GM19452 (cell line): ENCODE measurements at regions not wholly inside any gene's neighbourhood (a gene's known extent, or its start where the extent isn't known, plus 50 kb on each side); places are given as distances from the start of the nearest gene placed in this dataset.

Experiments used
- ATAC-seq: cut with Tn5 transposase; IDR thresholded peaks from one replicate; pipeline ENCODE4 v1.9.1; 2021; ENCODE audit not compliant: unreplicated experiment

DNA sequence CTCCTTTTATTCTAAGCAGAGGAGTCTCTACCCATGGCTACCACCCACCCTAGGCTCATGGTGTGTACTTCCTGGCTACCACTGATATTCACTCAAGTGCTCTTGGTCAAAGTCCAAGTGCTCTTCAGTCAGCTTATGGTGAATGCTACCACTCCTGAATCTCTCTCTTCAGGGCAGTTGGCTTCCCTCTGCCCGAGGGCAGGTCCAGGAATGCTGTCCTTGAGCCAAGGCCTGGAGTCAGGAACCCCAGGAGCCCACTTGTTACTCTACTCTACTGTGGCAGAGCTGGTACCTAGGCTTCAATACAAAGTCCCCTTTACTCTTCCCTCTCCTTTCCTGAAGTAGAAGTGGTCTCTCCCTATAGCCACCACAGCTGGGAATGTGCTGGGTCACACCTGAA lies 226.0 kb downstream of the DIPK2A start:
- ATAC-seq: no peak

DNA sequence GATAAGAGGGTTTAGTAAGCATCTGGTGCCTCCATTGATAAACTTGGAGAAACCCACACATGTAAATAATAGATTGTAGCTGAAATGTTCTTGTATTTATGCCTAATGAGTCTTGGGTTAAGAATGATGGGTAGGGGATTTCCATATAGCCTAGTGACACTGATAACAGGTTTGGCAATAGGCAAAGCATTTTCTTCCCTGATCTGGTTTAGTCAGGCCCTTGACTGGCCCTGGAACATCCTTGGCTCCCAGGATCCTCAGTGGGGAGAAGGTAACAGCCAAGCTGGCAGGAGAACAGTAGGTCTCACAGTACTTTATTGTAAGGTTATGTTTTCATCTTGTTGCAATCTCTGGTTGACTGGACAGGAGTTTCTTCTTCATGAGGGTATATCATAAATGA lies 228.4 kb downstream of the DIPK2A start:
- ATAC-seq: no peak

DNA sequence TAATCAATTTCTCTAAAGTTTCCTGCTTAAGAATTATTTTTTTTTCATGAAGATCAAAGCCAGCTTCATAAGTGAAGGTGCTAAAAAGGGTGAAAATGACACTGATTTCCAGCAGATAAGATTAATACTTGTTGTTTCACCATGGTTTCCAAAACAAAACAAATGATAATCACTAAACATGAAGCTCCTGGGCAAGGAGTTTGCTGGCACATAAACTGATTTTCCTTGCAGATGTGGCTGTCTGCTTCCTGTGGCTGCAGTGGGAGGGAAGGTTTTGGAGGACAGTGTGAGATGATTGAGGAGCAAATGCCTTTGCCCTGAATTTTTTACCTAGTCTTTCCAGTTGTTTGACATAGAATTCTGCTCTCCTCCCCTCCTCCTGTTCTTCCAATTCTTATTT lies 228.8 kb downstream of the DIPK2A start:
- ATAC-seq: no peak

DNA sequence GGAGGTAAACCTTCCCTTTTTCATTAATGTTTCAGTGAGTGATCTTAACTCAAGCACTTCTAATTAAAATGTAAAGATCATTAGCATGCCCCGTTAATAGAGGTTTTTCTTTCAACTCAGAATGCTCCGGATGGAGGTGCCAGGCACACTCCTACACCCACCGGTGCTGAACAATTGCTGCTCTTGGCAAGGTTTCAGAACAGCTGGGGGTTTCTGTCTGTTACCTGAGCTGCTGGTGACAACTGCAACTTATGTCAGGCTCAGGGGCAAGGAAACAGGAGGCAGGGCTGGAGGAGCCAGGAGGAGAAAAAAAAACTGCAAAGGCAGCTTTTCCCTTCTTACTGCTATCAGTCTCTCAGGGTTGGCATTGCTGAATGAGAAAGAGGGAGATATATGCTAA lies 250.1 kb downstream of the DIPK2A start:
- ATAC-seq: no peak

DNA sequence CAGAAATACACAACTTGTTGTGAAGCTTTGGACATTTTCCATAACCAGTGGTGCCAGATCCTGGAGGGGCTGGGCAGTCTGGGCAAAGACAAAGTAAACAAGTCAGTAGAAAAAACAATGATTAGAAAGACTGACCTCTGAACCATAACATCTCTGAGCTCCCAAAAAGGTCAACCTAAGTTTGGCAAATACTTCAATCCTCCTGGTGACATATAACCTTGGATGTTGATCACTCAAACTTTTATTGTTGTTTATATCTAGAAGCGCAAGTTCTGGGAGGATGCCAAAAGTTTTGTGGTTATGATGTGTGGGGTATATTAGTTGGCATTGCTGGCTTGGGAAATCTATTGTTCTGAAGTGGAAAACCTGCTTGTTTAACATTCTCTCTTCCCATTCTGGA lies 257.7 kb downstream of the DIPK2A start:
- no peak for ATAC-seq

DNA sequence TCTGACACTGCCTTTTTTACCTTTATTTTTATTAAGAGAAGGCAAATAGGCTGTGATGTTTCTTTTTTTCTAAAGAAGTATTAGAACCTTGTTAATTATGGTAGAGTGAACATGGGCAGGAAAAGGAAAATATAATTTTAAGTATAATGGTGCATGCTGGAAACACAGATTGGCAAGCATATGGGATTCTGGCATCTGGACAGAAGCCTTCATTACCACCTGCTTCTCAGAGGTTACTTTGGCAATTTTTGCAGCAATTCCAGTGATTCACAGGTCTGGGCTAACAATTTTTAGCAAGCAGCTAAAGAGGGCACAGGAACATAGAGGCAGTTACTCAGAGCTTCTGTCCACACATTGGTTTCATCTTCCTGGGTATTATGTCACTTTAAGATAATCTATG lies 258.3 kb downstream of the DIPK2A start:
- no peak for ATAC-seq

DNA sequence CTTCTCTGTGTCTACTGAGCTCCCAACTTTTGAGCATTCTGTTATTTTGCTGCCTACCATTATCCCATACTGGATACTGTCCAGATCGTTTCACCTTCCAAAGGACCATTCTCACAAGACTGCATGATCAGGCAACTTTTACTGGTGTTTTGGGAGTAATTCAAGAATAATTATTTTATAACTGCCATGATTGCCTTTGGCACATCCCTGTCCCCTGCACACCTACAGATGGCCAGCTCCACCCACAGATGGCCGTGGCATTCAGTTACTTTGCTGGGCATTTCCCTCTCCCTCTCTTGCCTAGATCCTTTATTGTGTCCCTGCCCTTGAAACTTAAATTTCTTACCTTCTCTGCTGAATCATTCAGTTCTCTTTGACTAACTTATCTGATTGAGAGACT lies 263.9 kb downstream of the DIPK2A start:
- no peak for ATAC-seq

DNA sequence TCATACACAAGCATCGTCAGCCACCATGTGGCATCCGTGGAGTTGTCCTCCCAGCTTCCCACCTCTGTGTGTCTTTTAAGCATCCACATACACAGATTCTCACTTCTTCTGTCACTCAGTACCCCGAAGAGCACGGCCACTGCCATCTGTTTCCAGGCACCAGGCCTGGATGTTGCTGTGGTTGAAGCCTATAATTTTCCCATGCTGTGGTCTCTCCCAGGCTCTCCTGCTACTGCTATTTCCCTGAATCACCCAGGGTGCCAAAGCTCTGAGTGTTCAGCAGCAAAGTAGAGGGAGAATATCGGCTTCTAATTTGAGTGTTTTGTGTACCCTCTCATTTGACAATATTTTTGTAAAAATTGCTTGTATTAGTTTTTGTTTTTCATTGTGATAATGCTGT lies 265.7 kb downstream of the DIPK2A start:
- ATAC-seq: no peak

DNA sequence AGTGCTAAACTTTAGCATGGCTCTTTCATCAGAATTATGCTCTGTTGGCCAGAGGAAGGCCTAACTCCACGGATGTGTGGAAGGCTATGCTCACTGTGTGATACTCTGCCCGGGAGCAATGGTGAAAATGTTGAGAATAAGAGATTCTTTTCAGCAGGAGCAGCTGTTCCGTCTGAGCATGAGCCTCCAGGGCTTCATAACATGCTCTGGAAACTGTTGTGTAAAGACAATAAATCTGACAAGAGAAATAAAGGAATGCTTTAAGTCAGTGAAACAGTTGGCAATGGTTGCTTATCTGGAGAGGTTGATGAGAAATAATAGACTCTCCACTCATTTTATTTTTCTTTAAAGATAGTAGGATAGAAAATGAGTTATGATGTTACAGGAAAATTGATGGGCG lies 269.8 kb downstream of the DIPK2A start:
- no peak for ATAC-seq

DNA sequence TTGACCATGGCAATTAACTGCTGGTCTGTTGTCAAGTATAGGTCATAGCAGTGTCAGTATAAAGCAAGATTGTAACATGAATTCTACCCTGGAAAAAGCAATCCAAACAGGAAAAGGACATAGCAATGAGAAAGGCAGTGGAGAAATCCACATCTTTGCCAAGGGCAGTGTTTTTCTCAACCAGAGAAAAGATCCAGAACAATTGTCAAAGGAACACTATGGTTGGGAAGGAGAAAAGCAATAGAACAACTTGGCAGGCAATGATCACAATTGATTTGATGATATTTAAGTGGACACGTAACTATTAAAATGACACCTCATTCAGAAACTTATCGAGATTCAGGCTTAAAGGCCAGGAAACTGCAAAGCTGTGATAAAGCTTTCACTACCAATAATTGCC lies 271.1 kb downstream of the DIPK2A start:
- no peak for ATAC-seq

DNA sequence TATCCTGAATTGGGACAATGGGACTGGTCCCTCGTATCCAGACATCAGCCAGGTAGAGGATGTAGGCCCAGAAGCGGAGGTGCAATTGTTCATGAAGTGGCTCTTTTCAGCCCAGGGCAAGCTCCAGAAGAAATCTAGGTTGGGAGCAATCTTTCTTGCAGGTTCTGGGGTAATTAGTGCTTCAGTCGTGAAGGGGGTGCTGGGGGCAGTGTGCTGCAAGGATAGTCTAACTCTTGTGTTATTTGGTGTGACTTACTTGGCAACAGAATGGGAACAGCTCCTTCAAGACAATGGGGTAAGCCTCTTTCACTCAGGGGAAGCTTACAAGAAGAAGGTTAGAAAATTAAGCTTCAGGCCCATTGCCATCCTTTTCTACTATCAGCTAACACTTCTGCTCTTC lies 273.0 kb downstream of the DIPK2A start:
- no peak for ATAC-seq

DNA sequence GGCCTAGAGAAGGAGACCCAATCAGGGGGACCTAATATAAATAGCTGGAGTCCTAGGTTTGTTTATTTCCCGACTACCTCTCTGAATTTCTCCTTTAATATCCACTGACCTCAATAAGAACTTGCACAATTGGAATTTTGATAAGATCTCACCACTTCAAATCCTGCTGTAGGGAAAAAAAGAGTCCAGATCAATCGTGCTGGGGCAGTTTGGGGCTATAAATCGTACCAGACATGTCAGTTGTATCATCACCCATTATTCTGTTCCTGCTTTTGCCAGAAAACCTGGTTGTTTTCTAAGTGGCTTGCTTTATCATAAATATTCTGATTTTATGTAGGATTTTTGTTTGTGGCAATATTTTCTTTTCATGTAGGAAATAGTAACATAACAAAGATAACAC lies 281.3 kb downstream of the DIPK2A start:
- no peak for ATAC-seq

DNA sequence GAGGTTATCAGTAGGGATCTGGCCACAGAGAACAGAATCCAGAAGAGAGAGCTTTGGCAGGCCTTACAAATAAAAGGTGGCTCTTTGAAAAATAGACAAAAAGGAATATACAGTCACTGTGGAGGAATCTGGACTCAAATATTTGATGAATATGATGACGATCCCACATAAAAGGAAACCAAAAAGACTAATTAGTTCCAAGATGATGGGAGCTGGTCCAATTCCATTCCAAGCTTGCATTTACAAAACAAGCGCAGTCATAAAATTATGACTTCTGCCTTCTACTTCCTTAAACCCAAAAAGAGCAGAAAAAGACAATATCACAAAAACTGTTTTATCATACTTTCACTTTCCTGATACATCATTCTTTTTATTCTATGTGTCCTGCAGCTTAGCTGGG lies 285.8 kb downstream of the DIPK2A start:
- no peak for ATAC-seq

DNA sequence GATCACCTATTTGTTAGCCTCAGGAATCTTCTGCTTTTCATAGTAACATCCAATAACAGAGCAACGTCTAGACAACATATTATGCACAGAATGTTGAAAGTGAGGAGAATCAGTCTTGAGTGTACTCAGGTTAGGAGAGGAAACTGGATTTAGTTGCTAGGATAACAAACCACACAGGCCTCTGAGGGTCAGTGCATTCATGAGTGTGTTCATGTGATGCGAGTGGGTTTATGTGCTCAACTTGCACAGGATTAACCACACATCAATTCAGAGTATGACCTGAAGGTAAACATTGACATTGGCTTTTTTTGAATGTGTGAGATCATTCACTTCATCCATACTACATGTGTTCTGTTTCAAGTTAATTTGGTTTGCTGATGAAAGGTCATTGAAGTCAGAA lies 287.6 kb downstream of the DIPK2A start:
- ATAC-seq: no peak

DNA sequence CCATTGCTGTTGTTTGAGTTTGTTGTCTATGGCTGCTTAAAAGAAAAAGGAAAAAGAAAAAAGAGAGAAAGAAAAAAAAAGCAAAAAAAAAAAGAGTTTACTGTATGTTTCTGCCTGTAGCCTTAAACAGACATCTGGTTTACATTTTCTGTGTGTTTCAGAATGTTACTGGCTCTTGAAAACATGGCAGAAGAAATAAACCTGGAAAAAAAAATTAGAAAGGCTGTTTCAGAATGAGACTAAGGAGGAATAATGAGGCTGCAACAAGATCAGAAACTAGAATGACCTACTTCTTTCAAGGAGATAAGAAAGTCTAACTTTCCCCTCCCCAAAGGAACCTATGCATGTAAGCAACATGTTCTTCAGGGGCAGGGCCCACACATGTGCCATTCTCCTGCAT lies 292.1 kb downstream of the DIPK2A start:
- no peak for ATAC-seq

DNA sequence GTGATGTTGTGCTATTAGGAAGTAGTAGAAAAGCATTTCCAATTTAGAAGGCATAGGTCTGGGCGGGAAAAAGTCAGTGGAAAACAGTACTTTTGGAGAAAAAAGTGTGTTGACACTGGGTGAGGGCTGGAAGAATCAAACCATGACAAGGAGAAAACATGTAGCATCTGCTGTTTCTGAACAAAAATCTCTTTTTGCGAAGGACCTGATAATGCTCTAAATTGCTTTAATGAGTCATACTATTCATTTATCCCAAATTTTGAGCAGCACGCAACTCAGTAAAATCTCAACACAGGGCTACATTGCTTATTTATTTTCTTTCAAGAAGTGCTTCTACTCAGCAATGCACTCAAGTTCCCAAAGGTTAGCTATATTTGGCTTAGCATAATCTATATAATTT lies 292.7 kb downstream of the DIPK2A start:
- ATAC-seq: no peak

DNA sequence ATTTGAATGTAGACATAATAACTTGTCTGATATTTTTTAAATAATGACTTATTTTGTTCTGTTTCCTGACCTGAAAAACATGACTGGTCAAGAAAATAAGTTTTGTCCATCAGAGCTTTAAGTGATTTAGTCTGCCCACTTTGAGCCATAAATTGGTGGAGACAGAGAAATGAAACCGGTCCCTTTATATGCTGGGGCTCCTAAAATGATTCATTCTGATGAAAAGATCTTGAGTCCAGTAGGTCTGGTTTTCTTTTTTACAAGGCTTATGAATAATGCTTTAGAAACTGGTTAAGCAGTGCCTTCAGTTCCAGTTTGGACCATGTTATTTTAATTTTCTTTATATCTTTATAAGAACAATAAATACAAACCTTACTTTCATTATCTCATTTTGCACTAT lies 293.2 kb downstream of the DIPK2A start:
- no peak for ATAC-seq

DNA sequence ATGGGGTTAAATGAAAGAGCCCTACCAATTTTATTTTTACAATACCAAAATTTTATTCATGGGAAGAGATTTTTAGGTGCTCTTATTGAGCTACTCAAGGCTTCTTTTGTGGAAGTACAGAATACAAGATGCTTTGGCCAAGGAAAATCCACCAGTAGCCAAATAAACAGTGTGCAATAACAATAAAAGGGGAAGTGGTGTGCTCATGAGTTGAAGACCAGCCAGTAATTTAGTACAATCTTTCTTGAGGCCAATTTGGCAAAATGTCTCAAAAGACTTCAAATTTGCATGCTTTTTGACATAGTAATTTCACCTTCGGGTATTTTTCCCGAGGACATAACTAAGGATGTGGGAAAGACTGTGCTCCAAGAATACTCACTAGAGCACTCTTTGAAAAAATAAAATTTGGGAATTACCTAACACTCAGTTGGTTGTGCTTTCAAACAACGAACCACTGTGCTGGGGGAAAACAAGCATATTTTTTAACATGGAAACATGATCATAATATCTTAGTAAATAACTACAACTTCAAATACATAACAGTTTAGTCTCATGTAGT lies 294.0 kb downstream of the DIPK2A start:
- ATAC-seq: no peak

DNA sequence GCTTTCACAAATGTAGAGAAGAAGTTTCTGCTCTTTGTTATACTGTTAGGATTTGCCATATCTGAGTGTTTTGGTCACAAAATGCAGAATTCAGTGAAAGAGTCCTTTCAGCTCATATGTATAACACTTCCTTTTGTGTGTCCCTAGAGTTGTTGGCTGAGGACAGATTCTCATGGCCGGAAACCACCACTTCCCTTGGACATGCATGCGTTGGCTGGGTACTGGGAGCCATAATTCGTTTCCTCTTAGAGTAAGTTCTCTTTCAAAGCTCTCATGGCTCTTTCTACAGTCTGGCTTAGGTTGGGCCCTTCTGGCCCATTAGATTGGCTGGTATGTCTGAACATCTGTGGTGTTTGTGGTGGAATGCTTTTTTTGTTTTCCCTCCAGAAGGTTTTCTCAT lies 298.5 kb downstream of the DIPK2A start:
- ATAC-seq: no peak

DNA sequence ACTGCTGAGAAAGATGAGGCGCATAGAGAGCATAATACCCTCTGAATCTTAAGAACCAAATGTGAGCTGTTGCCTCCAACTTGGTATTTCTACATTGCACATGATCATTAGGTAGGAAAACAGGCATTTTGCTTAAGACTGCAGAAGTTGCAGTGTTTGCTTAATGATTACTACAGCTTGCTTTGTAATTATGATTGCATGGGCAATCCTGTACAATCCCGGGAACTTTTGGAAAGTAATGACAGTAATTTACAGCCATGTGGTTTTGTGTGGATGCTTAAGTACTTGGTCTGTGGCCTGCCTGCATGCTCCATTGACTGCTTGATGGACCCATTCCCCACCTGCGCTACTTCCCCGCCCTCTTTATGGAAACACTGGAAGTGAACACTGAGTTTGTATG lies 301.1 kb downstream of the DIPK2A start:
- ATAC-seq: no peak

DNA sequence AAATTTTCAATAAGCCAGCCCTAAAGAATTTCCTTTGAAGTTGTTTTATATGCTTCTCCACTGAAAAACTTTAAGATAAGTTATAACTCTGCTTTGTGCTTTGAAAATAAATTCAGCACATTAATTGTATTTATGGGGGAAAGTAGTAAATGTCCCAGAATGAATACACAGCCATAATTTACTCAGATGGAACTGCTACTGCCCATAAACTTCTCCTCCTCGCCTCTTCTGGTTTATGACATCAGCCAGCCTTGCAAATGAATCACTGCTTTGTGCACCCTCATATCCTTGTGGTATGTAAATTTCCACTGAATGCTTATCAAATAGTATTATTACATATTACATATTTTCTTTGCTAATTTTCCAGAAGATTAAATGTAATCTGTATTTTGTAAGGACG lies 302.0 kb downstream of the DIPK2A start:
- no peak for ATAC-seq

DNA sequence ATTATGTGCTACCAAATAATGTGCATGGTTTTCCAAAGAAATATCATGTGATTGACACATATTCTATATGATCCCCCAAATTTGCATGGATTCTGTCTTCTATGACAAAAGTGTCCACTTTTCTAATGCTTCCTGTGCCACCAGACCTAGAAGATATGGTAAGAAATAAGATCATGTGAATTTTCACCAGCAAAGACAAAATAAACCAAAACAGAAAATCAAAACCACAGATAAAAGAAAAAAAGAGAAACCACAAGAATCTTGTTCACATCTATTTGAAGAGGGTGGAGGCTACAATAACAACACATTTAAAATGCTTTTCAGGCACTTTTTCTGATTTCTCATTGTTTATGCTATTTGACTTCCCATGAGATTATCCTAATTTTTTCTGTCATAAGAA lies 303.4 kb downstream of the DIPK2A start:
- ATAC-seq: no peak

DNA sequence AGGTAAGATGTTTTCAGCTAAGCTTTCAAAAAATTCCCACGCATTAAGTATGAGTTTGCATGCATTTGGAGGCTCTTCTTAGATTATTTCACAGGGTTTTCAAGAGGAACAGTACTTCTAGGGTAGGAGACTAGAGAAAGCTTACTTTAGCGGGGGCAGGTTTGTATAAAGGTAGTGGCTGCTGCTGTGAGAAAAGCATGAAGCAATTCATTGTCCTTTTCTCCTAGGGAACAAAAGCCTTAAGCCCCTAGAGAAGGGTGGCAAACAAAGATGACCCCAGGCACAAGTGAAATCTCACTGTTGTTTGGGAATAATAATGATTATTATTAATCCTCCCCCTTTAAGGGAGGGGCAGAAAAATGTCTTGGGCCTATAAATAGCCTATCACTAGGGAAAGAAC lies 310.7 kb downstream of the DIPK2A start:
- ATAC-seq: no peak
